GM19397 (cell line): ENCODE measurements at regions not wholly inside any gene's neighbourhood (a gene's known extent, or its start where the extent isn't known, plus 50 kb on each side); places are given as distances from the start of the nearest gene placed in this dataset.
"Not testable (repeated sequence)": the region's sequence is repeated elsewhere in the genome, so short reads cannot be mapped to it uniquely, and the experiment has no call there.

Source experiments
- ATAC-seq: cut with Tn5 transposase; IDR thresholded peaks from one replicate; pipeline ENCODE4 v1.9.1; 2021; ENCODE audit warnings: mild to moderate bottlenecking, moderate library complexity; ENCODE audit not compliant: unreplicated experiment

DNA sequence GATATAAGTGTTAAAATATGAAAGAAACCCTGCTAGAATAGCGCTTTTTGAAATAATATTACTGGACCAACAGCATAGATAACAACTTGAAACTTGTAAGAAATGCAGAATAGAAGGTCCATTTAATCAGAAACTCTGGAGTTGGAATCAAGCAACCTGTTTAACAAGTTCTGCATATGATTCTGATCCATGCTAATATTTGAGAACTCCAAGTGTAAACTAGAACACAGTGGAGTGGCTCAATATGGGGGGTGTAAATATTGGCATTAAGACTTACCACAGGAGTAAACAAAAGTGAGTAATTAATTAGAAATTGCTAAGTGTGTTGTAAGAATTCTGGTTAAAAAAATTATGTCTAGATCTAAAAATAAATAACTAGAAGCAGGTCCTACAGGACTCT is 151.2 kb downstream of the SLITRK1 start:
- ATAC-seq: no peak

DNA sequence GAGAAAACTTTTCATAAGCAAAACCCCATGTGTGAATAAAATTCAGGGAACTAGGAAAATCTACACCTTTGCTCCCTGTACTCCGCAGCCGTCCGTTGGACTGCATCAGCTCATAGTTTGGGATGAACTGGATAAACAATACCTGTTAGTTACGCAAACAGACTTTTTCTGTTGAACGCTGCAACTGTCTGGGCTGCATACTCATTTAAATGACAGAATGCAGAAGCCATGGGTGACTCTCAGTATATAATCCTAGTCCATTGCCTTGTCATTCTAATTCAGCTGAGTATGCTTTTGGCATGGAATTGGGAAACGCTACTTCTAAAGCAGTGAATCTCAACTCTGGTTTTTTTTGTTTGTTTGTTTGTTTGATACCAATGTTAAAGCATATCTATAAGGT is 151.6 kb downstream of the SLITRK1 start:
- ATAC-seq: no peak

DNA sequence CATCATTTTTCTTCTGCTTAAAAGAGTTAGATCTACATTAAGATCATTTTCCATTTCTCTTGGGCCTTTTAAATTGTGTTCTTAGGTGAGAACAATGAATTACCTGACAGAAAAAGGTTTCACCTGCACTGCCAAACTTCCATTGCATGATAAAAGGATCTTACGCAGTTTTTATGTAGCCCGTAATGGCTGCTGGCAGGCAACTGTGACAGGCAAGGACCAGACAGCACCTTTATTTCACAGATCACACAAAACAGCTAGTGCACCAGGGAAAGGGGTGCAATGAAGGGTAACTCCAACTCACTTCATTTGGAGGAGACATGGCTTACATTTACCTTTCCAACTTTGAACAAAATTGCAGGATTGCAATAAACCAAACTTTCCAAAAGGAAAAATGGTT is 159.8 kb downstream of the SLITRK1 start:
- no peak for ATAC-seq

DNA sequence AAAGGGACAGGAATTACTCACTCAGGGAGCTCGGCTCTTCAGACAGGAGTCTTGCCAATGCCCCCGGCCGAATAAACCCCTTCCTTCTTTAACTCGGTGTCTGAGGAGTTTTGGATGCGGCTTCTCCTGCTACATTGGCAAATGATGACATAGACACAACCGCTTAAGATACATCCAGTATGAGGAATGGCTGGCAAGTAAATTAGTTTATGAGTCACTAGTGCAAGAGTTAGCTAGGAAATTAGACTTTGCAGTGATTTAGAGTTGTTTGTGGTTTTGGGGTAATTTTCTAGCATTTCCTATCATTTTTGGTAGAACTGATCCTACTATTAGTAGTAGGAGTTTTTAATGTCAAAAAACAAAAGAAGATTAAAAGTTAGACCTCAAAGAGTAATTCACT is 166.2 kb downstream of the SLITRK1 start:
- no peak for ATAC-seq

DNA sequence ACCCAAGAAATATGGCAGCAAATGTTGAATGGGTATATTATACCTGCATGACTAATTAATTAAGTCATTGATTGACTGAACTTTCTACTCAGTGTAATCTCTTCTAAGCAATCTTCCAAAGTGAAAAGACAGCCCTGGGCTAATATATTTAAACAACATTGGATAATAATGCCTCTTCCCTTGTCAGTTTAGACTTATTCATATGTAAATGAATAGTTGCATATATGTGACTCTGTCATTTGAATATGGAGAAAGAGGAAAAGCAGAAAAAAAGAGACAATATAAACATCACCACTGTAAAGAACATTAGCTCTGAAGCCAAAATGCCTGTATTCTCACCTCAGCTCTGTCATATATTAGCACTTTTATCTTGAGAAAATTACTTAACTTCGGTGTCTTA is 168.0 kb downstream of the SLITRK1 start:
- ATAC-seq: no peak

DNA sequence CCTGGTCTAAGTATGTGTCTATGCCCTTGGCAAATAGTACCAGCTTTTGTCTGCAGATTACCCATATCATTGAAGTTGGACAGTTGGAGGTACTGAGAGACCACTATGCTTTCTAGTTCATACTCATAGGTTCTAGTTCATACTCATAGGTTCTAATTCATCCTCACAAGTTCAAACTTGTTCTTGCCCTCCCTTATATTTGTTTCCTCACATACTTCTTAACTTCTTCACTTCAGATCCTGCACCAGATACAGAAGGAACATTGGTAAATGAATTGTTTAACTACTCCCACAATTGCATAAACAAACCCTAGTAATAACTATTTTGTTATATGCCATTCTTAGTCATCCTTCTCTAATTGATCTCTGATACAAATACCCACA is 172.2 kb downstream of the SLITRK1 start:
- no peak for ATAC-seq

DNA sequence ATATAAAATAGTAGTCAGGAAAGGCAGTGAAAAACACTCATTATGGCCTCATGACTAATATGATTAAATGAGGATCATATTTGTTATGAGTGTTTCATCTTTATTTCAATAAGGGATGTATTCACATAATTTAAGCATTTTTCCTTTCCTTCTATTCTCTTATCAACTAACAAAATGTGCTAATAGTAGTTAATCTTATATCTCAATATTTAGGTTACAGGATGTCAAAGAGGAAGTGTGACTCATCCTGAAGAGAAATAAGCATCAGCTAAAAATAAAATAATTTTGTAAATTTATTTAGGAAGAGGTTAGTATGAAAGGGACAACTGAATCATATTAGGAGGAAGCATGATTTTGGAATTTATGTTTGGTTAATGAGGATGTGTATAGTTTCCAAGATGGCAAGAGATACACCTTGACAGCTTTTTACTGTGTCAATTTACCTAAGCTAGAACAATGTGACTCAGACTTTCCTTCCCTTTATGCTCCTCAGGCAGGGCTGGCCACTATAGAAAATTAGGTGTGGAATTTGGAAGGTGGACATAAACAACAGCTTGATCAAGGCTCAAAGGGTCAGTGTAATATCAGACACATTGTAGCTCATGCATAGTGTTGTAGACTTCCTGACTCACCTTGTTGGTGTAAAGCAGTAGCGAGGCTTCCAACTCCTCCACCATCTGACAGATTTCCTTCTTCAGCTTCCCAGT is 172.7 kb downstream of the SLITRK1 start:
- ATAC-seq: no peak

DNA sequence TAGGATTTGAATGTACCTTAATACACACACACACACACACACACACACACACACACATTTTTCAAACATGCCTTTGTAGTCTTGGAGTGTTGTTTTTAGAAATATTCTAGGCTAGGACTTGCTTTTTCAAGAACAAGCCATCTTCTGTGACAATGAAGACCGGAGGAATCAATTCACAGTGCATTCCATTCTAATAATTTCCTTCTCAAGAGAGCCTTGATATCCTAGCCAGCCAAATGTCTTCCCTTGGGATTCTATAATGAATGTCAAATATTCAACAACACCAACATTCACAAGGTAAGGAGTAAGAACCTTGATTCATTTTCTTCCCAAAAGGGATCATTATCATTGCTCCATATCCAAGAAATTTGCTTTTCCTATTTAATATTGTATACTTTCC is 180.3 kb downstream of the SLITRK1 start:
- no peak for ATAC-seq

DNA sequence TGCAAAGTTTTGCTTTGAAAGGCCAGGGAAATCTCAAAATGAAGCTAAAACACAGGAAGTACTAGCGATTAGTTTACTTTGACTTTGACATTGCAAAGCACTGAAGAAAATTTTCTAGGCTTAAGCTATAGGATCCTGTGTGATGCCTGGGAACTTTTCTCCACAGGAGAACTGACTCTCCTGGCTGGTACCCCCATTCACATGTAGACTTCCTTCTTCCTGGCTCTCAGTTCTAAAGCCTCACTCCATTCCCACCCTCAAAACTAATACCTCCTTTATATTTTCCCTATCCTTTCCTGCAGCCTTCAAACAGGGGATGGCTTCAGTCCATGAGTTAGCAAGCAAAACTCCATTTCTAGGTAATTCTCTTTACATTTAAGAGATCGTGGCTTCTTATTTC is 189.5 kb downstream of the SLITRK1 start:
- no peak for ATAC-seq

DNA sequence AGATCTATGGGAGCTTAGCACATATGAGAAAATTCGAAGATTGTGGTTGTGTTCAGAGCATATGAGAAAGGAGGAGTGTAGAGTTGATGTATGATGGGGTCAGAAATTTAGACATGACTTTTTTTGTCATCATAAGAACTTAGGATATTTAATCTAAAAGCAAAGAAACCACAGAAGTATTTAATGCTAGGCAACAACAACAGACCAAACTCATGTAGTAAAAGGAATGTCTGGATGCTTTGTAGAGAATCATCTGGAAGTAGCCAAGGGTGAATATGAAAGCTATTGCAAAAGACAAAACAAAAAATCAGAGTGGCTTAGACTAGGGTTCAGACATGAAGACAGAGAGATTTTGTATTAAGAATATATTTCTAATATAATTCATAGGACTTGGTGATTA is 190.3 kb downstream of the SLITRK1 start:
- no peak for ATAC-seq

DNA sequence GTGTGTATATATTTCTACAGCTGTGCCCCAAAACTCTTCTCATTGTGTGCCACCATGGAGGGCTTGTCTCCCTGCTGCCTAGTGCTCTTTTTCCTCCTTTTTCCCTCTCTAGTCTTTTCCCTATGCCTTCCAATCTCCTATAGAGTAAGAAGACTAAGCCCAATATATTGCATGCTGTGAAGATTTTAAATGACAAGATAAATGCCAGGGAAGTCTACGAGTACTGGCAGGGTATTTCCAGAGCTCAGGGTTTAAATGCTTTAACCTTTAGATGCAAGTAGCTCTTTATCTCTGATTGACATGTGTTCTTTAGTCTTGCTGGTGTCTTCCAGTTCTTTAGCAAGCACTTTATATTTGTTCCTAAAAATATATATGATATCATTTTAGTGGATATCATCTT is 200.7 kb downstream of the SLITRK1 start:
- ATAC-seq: no peak

DNA sequence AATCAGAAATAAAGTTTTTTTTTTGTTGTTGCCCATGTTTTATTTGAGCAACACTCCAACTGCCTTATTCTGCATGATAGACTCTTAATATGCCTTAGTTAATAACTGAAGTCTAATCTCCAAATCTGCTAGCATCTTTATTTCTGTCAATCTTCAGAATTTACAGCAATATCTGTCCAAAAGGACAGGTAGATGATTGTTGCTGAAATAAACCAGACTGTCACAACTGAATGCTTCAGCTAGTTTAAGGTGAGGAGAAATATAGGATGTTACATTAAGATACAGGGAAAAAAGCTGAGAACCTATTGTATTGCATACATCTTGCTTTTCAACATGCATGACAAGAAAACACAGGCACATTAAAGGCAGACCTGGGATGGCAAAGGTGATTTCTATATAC is 204.3 kb downstream of the SLITRK1 start:
- no peak for ATAC-seq

DNA sequence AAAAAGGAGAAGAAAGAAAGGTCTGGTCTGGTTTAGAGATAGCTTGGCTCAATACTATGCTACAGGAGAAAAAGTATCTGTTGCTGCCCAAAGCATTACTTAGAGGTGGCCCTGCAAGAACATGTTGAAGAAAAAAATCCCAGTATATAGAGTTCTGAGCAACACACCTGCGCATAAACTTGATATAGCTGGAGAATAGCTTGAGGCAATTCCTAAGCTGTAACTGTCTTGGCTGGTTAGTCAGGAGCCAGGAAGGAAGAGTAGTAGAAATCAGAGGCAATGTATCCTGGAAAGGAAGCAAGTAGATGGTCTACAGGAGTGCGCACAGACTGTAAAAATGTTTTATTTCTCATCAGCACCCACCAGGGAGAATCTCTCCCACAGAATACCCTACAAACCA is 209.7 kb downstream of the SLITRK1 start:
- ATAC-seq: no peak

DNA sequence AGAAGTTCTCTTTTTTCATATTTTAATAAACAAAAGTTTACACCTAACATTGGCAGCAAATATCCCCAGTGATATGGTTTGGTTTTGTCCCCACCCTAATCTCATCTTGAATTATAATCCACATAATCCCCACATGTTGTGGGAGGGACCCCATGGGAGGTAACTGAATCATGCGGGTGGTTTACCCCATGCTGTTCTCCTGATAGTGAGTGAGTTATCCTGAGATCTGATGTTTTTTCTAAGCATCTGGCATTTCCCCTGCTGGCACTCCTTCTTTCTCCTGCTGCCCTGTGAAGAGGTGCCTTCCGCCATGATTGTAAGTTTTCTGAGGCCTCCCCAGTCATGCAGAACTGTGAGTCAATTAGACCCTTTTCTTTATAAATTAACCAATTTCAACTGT is 214.7 kb downstream of the SLITRK1 start:
- no peak for ATAC-seq

DNA sequence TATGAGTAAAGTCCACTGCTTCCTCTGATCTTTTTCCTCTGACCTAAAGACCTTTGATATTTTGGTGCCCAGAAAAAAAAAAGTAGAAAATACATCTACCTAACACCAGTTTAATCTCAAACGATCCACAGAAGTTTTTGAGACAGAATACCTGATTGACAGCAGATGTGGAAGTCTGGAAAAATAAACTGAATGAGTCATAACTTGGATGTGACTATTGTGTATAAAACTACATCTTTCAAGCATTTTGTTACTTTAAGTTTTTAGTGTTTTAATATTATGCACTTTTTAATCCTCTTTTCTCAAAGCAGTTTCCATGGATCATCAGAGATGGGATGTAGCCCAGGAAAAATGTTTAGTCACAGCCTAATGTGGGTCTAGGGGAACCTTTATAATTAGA is 216.1 kb downstream of the SLITRK1 start:
- ATAC-seq: no peak

DNA sequence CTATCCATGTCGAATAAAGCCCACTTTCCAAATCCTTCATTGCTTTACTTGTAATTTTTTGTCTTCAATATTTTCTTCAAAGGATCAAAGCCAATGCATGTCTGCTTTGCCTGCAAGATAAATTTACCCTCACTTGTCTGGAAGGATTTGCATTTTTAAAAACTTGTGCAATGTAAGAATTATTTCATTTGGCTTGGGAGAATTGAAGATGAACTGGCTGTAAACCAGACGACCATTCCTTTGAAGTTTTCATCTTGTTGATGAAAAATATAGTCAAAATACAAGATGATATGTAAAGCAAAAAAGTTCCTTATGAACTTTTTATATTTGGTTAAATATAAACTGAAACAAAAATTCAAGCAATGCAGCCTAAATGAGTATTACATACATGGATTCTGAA is 225.0 kb downstream of the SLITRK1 start:
- no peak for ATAC-seq

DNA sequence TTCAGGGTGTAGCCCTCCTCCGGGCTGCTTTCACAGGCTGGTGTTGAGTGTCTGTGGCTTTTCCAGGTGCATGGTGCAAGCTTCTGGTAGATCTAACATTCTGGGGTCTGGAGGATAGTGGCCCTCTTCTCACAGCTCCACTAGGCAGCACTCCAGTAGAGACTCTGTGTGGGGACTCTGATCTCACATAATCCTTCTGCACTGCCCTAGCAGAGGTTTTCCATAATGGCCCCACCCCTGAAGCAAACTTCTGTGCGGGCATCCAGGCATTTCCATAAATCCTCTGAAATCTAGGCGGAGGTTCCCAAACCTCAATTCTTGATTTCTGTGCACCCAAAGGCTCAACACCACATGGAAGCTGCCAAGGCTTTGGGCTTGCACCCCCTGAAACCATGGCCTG is 239.7 kb downstream of the SLITRK1 start:
- ATAC-seq: not testable (repeated sequence)

DNA sequence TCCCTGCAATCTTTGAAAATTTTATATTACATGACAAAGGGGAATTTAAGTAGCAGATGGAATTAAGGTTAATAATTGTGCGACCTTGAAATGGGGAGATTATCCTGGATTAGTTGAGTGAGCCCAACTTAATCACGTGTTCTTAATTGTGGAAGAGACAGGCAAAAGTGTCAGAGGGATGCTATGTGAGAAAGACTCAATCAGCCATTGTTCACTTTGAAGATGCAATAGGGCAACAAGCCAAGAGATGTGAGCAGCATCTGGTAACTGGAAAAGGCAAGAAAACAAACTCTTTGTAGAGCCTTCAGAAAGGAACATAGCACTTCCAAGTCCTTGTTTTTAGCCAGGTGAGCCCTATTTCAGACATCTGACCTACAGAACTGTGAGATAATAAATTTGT is 247.7 kb downstream of the SLITRK1 start:
- ATAC-seq: no peak

DNA sequence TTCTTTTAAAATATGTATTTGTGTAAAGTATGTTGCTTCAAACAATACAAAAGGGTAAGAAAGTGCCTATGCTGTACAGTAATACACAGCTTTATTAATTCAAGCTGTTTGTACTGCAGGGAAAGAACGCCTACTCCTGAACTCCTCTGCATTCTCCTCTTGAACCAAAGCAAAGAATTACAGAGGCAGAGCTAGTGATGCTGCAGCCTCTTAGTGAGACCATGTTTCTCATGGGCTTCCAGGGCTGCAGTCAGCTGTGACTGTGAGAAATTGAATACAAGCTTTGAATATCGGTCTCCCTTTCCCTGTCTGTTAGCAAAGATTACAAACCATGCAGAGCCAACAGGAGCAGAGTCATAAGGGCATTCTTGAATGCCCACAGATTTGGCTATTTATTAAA is 248.5 kb downstream of the SLITRK1 start:
- no peak for ATAC-seq

DNA sequence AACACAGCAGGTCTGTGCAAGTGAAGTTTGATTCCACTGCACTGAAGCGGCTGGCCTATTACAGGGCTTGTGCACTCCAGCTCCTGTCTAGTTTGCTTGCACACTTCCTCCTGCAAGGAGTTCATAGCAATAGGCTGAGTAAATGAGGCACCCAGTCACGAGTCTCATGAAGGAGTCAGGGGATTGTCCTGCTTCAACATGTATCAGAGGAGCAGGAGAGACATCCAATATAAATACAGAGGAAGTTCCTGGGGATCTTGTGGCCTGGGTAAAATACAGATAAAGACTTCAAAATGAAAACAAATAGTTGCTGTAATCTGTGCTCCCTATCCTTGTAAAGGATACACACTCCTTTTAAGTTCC is 259.9 kb downstream of the SLITRK1 start:
- no peak for ATAC-seq

DNA sequence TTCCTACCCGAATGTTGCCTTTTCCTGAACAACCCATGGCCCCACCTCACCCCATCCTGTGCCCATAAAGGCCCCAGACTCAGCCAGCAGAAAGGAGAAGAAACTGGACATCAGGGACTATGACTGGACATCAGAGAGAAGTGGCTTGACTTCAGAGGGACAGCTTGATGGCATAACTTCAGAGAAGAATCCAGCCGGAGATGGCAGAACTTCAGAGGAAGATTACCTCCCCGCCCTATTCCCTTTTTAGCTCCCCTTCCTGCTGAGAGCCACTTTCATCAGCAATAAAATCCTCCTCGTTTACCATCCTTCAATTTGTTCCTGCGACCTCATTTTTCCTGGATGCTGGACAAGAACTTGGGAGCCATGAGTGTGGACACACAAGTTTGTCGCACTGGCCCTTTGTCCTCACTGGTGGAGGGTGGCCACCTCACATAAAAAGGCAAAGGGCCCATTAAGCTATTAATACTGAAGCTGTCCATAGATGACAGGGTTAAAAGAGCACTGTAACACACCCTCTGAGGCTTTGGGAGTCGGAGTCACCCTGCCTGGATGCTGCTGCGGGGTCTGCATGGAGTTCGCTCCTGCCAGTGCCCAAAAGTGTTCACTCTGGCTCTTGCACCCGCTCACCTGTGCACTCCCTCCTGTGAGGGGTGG is 260.4 kb downstream of the SLITRK1 start:
- no peak for ATAC-seq

DNA sequence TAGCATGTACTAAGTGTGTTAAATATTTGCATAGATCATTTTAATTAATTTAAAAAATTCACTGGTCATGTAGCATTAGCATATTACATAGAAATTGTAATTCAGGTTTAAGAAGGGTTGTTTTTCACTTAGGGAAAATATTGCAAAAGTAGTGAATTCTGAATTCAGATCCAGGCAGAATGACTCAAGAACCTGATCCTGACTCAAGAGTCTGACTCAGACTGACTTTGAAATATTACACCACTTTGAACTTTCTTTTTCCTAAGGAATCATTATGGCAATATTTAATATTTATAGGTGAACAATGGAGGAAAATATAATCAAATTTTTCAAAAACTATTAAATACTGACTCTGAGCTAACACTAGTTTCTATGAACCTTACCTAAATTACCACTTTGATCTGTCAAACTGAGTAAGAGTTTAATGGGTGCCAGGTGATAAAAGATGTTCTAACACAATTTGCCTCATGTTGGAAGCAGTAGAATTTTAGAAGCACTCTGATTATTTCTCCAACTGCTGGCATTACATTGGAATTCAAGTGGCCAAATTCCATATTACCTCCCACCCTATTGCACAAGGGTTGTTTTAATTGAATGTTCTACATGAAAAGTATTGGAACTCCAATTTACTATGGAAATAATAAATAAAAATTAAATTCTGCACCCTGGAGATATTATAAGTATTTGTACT is 261.6 kb downstream of the SLITRK1 start:
- ATAC-seq: no peak
